HG03378 (cell line): ENCODE measurements at regions not wholly inside any gene's neighbourhood (a gene's known extent, or its start where the extent isn't known, plus 50 kb on each side); places are given as distances from the start of the nearest gene placed in this dataset.

Source experiments
- ATAC-seq: cut with Tn5 transposase; IDR thresholded peaks from one replicate; pipeline ENCODE4 v1.9.1; 2021; ENCODE audit warnings: mild to moderate bottlenecking, moderate library complexity; ENCODE audit not compliant: unreplicated experiment

GRCh38 chr13:106306748-106307277, 228.6 kb downstream of the EFNB2 start:
- no peak for ATAC-seq

GRCh38 chr13:106302843-106303242, 232.6 kb downstream of the EFNB2 start:
- no peak for ATAC-seq

GRCh38 chr13:106302011-106302410, 233.5 kb downstream of the EFNB2 start:
- no peak for ATAC-seq

- ATAC-seq: no peak
Observed at GRCh38 chr13:106299621-106300020, 235.8 kb downstream of the EFNB2 start.

GRCh38 chr13:106297283-106297682, 238.2 kb downstream of the EFNB2 start:
- ATAC-seq: no peak

- no peak for ATAC-seq
Observed at GRCh38 chr13:106296723-106297122, 238.7 kb downstream of the EFNB2 start.

- ATAC-seq: no peak
Observed at GRCh38 chr13:106295971-106296370, 239.5 kb downstream of the EFNB2 start.

- no peak for ATAC-seq
Observed at GRCh38 chr13:106291006-106291405, 244.5 kb downstream of the EFNB2 start.

- no peak for ATAC-seq
Observed at GRCh38 chr13:106287351-106287750, 248.1 kb downstream of the EFNB2 start.

GRCh38 chr13:106286811-106287210, 248.7 kb downstream of the EFNB2 start:
- ATAC-seq: peak; percentile 93

- ATAC-seq: no peak
Observed at GRCh38 chr13:106284358-106284757, 251.1 kb downstream of the EFNB2 start.

GRCh38 chr13:106281426-106281825, 254.0 kb downstream of the EFNB2 start:
- ATAC-seq: no peak

GRCh38 chr13:106277484-106278154, 257.8 kb downstream of the EFNB2 start:
- no peak for ATAC-seq

- no peak for ATAC-seq
Observed at GRCh38 chr13:106276876-106277275, 258.6 kb downstream of the EFNB2 start.

GRCh38 chr13:106275446-106276032, 259.9 kb downstream of the EFNB2 start:
- no peak for ATAC-seq

- no peak for ATAC-seq
Observed at GRCh38 chr13:106274551-106275203, 260.8 kb downstream of the EFNB2 start.

- ATAC-seq: no peak
Observed at GRCh38 chr13:106263801-106264200, 271.7 kb downstream of the EFNB2 start.

- no peak for ATAC-seq
Observed at GRCh38 chr13:106262886-106263285, 272.6 kb downstream of the EFNB2 start.

GRCh38 chr13:106261450-106261849, 274.0 kb downstream of the EFNB2 start:
- no peak for ATAC-seq

- ATAC-seq: no peak
Observed at GRCh38 chr13:106260352-106260751, 275.1 kb downstream of the EFNB2 start.

GRCh38 chr13:106259928-106260327, 275.5 kb downstream of the EFNB2 start:
- ATAC-seq: no peak

GRCh38 chr13:106246666-106247188, 288.7 kb downstream of the EFNB2 start:
- no peak for ATAC-seq
